ENCODE measurements at regions not wholly inside any gene's neighbourhood (a gene's known extent, or its start where the extent isn't known, plus 50 kb on each side); places are given as distances from the start of the nearest gene placed in this dataset.

- TF ChIP-seq, protein P1, sequence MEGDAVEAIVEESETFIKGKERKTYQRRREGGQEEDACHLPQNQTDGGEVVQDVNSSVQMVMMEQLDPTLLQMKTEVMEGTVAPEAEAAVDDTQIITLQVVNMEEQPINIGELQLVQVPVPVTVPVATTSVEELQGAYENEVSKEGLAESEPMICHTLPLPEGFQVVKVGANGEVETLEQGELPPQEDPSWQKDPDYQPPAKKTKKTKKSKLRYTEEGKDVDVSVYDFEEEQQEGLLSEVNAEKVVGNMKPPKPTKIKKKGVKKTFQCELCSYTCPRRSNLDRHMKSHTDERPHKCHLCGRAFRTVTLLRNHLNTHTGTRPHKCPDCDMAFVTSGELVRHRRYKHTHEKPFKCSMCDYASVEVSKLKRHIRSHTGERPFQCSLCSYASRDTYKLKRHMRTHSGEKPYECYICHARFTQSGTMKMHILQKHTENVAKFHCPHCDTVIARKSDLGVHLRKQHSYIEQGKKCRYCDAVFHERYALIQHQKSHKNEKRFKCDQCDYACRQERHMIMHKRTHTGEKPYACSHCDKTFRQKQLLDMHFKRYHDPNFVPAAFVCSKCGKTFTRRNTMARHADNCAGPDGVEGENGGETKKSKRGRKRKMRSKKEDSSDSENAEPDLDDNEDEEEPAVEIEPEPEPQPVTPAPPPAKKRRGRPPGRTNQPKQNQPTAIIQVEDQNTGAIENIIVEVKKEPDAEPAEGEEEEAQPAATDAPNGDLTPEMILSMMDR (IDR thresholded peaks at IDR 0.05; ENCODE audit: control insufficient read depth, extremely low read depth, insufficient read depth): no peak
- DNase-seq (ENCODE audit: low read depth): no peak
- no peak overlapping the region for H3K4me3 ChIP-seq (ENCODE audit: low read depth, low read length)
Observed at GRCh38 chr7:46993396-46993795, 588.5 kb downstream of the TNS3 start.

DNA sequence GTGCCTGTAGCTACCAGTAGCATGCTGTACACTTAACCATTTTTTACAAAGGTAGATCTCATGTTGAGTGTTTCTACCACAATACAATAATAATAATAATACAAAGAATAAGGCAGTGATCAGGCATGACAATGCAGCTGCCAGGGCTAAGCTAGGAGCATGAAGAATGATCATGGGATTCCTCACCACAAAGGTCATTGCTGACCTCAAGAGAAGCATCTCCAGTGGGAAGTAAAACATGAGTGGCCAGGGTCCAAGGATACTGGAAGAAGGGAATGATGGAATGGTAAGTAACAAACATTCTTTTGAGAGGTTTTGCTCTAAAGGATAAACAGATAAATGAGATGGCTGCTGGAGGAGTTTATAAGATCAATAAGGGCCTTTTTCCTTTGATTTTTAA, 591.1 kb downstream of the TNS3 start:
- DNase-seq (ENCODE audit: low read depth): no peak
- H3K4me3 ChIP-seq (ENCODE audit: low read depth, low read length): no peak overlapping the region
- TF ChIP-seq, protein P1 (IDR thresholded peaks at IDR 0.05; ENCODE audit: control insufficient read depth, extremely low read depth, insufficient read depth): no peak

- no peak overlapping the region for H3K4me3 ChIP-seq (ENCODE audit: low read depth, low read length)
- DNase-seq (ENCODE audit: low read depth): no peak
- TF ChIP-seq, protein P1 (IDR thresholded peaks at IDR 0.05; ENCODE audit: control insufficient read depth, extremely low read depth, insufficient read depth): no peak
Observed at GRCh38 chr7:46989247-46989646, 592.7 kb downstream of the TNS3 start.

DNA sequence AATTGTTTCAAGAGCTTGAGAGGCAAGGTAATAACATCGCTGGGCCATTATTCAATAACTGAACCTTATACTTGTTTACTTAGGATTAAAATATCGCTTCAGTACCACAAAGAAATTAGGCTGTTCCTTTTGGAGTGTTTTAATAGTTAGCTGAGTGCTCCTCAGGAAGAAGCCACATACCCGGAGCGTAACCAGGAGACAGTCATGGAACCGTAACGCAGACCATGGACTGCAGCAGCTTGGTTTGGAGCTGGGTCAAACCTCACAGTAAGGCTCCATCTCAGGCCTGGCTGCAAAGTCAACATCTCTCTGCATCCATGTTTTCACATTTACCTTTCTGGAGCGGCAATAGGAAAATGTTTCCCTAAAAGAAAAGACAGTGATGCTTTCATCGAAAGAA, 599.0 kb downstream of the TNS3 start:
- no peak overlapping the region for H3K4me3 ChIP-seq (ENCODE audit: low read depth, low read length)
- TF ChIP-seq, protein P1 (IDR thresholded peaks at IDR 0.05; ENCODE audit: control insufficient read depth, extremely low read depth, insufficient read depth): no peak
- DNase-seq (ENCODE audit: low read depth): no peak

- no peak for DNase-seq (ENCODE audit: low read depth)
- H3K4me3 ChIP-seq (ENCODE audit: low read depth, low read length): no peak overlapping the region
- TF ChIP-seq, protein P1 (IDR thresholded peaks at IDR 0.05; ENCODE audit: control insufficient read depth, extremely low read depth, insufficient read depth): no peak
Observed at GRCh38 chr7:46979439-46979838, 602.5 kb downstream of the TNS3 start.

- TF ChIP-seq, protein P1 (IDR thresholded peaks at IDR 0.05; ENCODE audit: control insufficient read depth, extremely low read depth, insufficient read depth): no peak
- no peak overlapping the region for H3K4me3 ChIP-seq (ENCODE audit: low read depth, low read length)
- DNase-seq (ENCODE audit: low read depth): no peak
Observed at GRCh38 chr7:46975493-46975892, 606.4 kb downstream of the TNS3 start.

- no peak for DNase-seq (ENCODE audit: low read depth)
Observed at GRCh38 chr7:46972205-46972604, 609.7 kb downstream of the TNS3 start.

More at GRCh38 chr7:46972205-46972604, 609.7 kb downstream of the TNS3 start:
- TF ChIP-seq, protein P1 (IDR thresholded peaks at IDR 0.05; ENCODE audit: control insufficient read depth, extremely low read depth, insufficient read depth): no peak
- no peak overlapping the region for H3K4me3 ChIP-seq (ENCODE audit: low read depth, low read length)
